ENCODE measurements at regions not wholly inside any gene's neighbourhood (a gene's known extent, or its start where the extent isn't known, plus 50 kb on each side); places are given as distances from the start of the nearest gene placed in this dataset.

DNA sequence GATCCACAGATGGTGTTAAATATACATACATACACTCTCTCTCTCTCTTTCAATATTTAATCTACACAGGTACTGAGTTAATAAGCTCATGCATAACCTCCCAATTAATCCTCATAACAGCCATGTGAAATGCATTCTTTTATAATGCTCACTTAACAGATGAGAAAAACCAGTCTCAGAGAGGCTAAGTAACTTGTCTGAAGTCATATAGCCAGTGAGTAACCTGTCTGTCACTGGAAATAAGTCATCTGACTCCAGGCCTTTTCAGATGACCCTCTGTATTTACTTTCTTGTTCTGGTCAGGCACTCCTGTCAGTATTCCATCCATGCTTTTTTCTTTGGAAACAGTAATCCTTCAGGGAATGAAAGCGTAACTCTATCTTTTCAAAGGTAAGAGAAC is 594.0 kb upstream of the TENM4 start:
- TF ChIP-seq, protein P1, sequence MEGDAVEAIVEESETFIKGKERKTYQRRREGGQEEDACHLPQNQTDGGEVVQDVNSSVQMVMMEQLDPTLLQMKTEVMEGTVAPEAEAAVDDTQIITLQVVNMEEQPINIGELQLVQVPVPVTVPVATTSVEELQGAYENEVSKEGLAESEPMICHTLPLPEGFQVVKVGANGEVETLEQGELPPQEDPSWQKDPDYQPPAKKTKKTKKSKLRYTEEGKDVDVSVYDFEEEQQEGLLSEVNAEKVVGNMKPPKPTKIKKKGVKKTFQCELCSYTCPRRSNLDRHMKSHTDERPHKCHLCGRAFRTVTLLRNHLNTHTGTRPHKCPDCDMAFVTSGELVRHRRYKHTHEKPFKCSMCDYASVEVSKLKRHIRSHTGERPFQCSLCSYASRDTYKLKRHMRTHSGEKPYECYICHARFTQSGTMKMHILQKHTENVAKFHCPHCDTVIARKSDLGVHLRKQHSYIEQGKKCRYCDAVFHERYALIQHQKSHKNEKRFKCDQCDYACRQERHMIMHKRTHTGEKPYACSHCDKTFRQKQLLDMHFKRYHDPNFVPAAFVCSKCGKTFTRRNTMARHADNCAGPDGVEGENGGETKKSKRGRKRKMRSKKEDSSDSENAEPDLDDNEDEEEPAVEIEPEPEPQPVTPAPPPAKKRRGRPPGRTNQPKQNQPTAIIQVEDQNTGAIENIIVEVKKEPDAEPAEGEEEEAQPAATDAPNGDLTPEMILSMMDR (IDR thresholded peaks at IDR 0.05; ENCODE audit: control extremely low read depth in 1 of 3, insufficient read depth in 1 of 3, low read depth in 1 of 3, low read length in 3 of 3) = no peak
- TF ChIP-seq EZH2 (IDR thresholded peaks at IDR 0.05; ENCODE audit: low read depth, low read length, severe bottlenecking) (no peak), TAF7 (optimal IDR thresholded peaks at IDR 0.05; ENCODE audit: borderline replicate concordance, low read depth, low read length) (no peak), TCF12 (IDR thresholded peaks at IDR 0.05; ENCODE audit: low read depth, low read length) (no peak), YY1 (IDR thresholded peaks at IDR 0.05; ENCODE audit: low read depth, low read length) (no peak), TEAD4 (IDR thresholded peaks at IDR 0.05; ENCODE audit: low read depth, low read length) (no peak)

Data from H1 (cell line).